Stimulated activated CD8-positive, alpha-beta memory T cell treated with anti-CD3 and anti-CD28 coated beads, Interleukin-15, amount 100 ng/mL, for 48 hours (primary cell): ENCODE measurements at regions not wholly inside any gene's neighbourhood (a gene's known extent, or its start where the extent isn't known, plus 50 kb on each side); places are given as distances from the start of the nearest gene placed in this dataset.

Experiments used
- DNase-seq, 2 donors: peaks; one replicate each; pipeline ENCODE4 v3.0.0-alpha.2; 2020; ENCODE audit warnings: low read depth in 2 of 2

DNA sequence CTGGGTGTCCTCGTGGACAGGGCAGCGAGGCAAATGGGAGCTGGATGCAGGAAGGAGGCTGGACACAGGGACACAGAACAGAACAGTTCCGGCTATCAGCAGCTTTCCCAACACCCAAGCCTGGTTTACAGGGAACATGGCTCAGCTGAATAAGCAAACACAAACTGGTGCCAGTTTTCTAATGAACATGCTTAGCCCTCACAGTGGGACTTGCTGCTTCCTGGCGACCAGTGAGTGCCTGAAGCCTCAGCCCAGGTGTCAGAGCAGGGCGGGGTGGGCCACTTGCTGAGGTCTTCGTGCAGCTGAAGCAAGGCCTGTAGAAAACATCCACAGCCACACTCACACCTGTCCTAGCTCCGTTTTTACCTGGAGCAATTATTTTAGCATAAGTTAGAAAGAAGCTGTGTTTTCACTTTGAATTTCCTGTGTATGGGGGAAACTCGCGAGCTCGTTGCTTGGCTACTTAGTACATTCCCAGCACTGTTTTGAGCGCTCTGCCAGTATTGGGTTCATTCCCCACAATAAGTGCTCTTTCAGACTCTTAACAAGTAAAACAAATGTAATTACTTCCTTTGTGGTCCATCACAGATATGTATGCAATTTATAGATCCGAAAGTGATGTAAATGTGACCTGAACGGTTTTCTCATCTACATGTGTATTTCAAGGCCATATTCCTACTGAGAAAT is 261.2 kb upstream of the SHH start:
- no peak for DNase-seq

DNA sequence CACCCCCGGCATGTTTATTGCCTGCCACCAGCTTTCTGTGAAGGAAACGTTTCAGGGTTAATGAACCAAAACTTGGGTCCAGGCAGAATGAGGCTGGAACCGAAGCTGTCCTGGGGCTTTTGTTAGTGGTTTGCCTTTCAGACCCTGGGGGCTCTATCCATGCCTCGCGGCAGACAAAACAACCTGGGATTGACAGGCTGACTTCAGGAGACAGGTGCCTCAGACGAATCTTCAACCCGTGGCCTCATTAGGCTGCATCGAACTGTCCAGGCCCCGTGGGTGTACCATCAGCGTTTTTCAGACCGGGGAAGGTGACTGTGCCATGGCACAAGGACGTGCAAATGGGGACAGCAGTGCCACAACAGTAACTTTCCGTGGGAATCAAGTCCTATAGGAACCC is 259.3 kb upstream of the SHH start:
- no peak for DNase-seq

DNA sequence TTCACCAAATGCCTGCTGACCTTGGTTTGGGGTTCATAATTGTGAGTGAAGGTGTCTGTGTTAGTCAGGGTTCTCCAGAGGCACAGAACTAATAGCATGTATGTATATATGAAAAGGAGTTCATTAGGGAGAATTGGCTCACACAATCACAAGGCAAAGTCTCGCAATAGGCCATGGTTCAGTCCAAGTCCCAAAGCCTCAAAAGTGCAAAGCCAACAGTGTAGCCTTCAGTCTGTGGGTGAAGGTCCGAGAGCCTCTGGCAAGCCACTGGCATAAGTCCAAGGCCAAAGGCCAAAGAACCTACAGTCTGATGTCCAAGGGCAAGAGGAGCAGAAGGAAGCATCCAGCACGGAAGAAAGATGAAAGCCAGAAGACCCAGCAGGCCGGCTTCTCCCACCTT is 257.6 kb upstream of the SHH start:
- no peak for DNase-seq

DNA sequence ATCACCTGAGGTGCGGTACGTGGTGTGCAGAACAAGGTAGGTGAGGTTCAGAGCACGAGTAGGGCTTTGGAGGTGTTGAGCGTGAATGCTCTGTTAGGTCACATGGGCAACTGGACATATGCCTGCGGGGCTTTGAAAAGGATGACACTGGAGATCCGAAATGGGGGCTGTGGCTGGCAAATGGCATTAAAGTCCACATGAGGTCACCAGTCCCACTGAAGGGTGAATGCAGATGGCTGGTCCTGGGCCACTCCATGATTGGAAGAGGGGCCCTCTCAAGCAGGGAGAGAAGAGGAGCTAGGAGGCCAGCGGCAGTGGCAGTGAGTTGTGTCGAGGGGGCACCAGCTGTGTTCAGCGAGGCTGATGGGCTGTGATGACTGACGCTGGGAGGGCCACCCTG is 254.9 kb upstream of the SHH start:
- DNase-seq, result no peak

DNA sequence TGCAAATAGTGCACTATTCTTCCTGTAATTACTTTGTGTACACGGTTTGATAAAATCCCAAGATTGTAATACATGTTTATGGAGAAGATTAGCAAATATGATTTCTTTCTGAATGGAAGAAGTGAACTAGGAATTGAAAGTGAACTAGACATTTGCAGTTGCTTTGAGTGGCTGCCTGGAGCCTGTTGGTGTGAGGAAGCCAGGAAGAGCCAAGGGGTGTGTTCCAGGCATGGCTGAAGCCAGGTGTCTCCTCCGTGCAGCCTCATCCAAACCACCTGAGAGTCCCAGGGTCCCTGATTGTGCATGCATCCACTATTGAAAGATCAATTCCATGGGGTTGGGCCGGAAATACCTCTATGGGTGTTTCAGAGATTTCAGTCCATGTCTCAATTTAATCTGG is 253.1 kb upstream of the SHH start:
- DNase-seq, result no peak

DNA sequence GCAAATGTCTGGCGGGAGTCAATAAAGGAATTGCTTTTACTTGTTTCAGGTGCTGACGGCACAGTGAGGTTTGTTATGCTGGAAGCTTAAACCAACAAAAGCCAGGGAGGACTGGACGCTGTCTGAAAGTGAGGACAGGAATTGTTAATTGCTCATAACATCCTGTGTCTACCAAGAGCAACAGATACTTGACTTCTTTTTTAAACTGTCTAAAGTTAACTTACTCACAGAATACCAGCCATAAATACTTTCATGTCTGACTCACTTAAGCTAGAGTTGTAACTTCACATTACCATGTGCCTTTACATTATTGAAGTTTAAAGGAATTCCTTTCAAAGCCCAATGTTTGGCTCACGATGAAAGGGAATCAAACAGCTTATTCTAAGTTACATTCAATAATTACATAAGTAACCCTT is 252.7 kb upstream of the SHH start:
- no peak for DNase-seq

DNA sequence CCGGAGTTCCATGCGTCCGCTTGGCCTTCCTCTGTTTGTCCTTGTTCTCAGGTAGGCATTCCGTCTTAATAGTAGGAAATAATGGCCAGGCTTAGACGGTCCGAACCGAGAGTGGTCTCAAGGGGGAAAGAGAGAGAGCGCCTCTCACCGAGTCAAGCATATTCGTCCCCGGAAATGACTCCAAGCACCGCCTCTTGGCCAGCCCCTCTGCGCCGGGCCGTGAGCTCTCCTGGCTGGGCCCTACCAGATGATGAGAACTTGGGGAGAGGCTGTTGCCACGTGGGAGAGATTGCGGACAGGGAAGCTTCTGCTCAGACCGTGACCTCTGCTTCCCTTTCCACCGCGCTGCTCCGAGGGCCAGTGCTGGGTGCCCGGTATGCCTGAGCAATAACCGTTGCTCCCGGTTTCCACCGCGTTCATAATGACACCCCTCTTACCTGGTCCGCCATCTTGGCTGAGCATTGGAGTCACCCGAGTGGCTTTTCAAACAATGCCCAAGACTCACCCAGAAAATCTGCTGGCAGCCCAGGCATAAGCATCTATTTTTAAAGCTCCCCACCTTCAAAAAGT is 251.1 kb upstream of the SHH start:
- no peak for DNase-seq

DNA sequence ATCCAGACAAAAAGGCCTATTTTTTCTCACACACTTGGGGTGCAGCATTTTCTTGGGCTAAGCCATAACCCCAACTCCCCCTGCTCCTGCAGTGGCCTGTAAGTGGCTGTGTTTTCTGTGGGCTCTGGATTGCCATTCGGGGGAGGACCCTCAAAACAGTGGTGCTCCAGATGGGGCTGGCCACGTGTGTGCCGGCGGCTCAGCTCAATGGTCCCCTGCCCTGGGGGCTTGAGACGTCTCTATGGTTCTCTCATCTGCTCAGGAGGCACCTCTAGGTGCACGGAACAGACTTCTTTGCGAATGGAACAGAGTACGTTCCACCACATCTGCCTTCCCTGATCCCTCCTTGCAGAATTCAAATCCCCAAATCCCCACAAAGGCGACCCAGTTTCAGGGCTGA is 250.0 kb upstream of the SHH start:
- DNase-seq, result no peak

DNA sequence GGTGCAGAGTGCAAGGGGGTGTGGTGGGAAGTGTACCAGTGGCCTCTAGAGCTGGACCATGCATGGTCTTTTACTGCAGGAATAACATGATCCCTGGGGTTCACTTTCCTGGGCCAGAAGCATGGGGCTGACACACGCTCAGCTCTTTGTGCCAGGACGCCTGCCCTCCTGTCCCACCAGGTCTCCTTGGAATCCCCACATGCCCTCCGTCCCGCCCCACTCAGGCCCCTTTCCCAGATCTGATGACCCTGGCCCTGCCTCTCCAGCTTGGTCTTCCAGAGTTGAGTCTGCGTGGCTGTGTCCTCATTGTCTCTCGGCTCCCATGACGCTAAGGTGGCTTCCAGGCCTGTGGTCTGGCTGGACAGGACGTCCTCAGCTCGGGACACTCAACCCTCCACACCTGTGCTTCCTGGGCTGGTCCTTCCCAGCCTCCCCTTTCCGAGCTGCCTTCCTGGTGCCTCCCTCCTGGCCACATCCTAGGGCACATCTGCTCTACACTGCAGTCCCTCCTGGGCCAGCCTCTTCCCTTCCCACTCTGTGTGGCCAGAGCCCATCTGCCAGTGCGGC is 249.5 kb upstream of the SHH start:
- no peak for DNase-seq

DNA sequence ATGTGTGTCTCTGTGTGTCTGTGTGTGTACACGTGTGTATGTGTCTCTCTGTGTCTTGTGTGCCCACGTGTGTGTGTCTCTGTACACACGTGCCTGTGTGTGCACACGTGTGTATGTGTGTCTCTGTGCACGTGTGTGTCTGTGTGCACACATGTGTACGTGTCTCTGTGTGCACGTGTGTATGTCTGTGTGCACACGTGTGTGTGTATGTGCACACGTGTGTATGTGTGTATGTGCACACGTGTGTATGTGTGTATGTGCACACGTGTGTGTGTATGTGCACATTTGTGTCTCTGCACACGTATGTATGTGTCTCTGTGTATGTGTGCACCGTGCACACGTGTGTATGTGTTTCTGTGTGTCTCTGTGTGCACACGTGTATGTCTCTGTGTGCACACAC is 248.7 kb upstream of the SHH start:
- DNase-seq, result no peak

DNA sequence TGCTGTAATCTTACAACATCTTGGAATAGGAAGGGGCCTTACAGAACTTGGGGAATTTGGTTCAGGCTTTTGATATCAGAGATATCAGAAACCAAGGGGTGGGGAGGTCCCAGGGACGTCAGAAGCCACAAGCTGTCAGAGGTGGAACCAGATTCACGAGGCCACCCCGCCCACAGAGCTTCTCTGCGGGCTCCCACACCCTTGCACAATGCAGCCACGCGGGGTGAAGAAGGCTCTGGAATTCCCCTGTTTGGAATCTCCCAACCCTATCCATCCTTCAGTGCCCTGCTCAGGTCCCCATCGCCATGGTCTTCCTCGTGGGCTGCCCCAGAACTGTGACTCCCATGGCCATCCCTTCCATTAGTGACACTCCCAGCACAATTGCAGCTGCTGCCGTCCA is 247.1 kb upstream of the SHH start:
- no peak for DNase-seq

DNA sequence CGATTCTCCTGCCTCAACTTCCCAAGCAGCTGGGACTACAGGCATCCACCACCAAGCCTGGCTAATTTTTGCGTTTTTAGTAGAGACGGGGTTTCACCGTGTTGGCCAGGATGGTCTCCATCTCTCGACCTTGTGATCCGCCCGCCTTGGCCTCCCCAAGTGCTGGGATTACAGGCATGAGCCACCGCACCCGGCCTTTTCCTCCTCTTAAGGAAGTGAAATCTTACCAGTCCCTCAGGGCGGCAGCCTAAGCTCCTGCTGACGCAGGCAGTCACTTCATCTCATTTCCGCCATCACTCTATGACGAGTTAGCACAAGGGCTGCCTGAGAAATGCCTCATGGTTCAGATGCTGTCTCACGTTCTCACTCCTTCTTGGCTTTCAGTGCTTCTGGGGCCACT is 246.0 kb upstream of the SHH start:
- DNase-seq, result no peak

DNA sequence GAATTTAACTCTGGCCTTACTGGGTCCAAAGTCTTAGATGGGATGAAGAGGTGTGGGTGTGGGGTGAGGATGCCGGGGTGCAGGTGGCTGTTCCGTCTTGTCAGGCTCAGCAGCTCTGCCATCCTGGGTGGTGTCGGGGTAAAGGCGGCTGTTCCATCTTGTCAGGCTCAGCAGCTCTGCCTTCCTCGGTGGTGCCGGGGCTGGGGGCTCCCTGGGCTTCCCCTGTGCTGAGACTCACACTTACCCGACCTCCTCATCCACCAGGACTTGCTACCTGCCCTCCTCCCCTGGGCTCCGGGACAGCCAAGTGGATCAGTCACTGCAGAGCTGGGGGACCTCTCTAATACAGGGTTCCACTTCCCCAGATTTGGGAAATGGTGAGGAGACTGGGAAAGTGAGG is 244.3 kb upstream of the SHH start:
- no peak for DNase-seq

DNA sequence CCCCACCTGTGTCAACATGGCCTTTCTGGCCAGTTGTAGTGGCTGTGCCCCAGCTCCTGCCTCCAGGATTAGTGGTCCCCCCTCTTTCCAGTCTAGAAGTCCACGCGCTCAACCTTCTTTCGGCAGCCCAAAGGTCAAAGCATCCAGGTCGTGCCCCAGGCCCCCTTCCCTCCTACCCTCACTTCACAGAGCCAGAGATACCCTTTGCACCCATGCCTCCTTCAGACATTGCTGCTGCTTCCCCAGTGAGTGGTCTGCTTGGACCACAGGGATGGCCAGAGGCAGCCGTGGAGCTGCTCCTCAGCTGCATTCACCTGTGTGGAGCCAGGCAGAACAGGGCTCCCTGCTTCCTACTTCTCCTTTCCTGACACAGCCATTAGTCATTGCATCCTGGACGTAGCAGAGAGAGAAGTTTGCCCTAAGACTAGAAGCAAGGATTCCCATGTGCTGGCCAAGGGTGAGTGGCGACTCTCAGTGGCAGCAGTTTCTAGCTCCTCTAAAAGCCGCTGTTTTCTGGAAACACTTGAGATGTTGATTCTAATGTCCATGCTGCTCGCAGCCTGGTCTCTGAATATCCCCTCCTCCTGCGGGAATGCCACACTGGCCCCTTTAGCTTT is 243.1 kb upstream of the SHH start:
- no peak for DNase-seq

DNA sequence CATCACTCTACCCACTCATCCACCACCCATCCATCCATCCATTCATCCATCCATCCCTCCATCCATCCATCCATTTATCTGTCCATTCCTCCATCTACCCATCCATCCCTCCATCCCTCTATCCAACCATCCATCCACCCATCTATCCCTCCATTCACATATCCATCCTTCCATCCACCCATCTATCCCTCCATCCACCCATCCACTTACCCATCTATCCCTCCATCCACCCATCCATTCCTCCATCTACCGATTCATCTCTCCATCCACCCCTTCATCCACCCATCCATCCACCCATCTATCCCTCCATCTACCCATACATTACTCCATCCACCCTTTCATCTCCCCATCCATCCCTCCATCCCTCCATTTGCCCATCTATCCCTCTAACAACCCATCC is 239.6 kb upstream of the SHH start:
- no peak for DNase-seq

DNA sequence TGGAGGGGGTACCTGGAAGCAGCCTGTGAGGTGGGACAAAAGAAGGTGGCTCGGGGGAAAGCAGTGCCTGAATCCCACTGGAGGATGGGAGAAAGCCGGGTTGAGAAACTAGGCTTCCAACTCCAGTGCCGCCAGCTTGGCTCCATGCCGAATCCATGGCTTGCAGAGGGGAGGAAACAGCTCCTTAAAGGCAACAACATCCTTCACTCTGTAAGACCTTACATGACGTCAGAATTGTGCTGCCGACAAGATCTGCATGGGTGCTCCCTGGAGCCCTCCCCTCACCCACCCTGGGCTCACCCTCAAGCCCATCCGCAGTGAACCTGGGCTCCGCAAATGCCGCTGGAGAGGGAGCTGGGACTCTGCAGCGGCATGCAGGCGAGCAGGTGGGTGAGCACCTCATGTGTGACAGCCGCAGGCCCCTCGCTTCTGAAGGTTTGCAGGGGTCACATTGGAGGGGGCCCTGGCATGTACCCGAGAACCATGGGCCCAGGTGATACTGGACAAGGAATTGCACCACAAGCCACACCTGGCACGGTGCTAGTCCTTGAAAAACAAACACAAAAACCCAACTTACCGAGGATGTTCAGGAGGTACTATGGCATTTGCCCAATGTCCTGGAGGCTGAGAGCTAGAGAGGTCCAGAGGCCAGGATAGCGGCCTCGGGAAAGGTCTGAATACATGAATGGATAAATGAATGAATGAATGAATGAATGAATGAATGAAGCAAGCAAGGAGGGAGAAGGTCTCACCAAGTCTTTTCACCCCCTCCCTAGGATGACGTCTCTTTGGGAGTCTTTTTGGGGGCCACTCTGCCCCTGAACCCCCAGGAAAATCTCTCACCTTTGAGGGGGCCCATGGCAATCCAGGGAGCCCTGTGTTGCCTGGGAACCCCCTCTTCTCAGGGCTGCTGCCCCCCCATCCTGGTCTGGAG is 238.6 kb upstream of the SHH start:
- DNase-seq, result no peak

DNA sequence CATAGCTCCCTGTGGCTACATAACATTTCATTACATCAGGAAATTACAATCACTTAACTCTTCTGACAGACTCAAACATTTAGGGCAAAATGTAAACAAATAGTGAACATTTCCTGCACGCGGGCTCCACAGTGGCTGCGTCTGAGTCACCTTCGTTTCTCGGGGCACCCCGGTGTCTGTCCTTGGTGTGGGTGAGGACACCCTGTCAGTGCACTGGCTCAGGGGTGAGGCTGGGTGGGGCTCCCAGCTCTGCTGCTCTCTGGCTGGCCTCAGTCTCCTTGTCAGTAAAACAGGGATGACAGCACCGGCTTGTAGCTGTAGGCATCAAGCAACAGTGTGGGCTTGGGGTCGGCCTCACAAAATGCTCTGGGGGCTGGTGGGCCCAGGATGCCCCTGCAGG is 237.1 kb upstream of the SHH start:
- DNase-seq, result no peak

DNA sequence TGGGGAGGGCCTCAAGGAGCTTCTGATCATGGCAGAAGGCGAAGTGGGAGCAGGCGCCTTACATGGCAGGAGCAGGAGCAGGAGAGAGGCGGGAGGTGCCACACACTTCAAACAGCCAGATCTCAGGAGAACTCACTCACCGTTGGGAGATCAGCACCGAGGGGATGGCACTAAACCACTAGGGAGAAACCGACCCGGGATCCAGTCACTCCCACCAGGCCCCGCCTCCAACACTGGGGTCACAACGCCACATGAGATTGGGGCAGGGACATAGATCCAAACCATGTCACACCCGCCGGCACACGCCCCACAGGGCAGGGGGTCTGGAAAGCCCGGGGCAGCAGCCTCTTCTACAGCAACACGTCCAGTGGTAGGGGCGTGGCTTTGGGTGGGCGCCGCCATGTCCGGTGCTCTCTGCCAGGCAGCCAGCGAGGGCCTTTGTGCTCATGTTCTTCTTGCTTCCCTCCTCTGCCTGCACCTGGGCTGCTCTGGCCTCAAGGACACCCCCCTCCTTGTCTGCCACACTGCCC is 233.8 kb upstream of the SHH start:
- DNase-seq, result no peak

DNA sequence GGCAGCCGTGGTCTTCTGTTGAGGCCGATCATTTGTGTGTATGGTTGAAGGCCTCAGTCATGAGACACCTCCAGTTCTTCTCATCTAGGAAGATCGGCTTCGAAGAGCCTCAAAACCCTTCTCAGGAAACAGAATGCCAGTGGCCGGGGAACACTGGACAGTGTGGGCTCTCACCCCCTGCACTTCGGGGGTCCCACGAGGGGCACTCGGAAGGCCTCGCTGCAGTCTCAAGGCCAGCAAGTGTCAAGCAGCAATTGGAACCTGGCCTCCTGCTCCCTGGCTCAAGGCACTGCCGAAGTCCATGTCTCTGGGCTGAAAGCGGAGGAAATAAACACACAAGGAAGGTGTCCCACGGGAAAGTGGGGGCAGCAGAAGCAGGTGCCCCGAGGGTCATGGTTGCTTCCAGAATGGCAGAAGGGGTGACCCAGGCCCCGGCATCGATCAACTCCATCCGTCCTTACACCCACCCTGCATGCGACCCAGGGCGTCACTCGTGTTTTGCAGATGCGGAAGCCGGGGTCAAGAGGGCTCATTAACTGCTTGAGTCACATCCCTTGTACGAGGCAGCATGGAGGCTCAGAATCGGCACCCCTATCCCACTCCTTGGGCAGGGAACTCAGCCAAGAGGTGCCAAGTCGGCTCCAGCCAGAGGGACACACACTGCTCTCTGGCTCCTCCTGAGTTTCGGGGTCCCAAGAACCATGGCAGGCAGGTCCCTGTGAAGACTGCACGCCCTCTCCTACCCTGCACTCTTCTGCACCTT is 231.3 kb upstream of the SHH start:
- DNase-seq, result no peak

DNA sequence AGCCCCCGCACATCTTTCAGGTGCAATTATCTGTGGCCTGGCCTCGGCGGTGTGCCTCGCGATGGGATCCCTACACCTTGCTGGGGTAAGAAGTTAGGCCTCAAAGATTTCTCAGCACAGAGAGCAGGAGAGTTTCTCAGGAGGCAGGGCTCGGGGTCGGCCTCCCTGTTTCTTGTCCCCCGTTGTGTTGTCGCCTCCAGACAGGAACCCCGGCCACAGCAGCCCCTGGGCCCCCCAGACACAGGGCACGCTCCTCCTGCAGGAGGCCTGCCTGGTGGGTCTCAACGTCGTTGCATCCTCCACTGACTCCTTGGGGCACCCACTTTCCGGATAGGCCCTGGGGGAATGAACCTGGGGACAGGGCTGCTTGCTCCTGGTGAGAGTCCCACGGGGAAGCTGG is 229.1 kb upstream of the SHH start:
- DNase-seq, result no peak

DNA sequence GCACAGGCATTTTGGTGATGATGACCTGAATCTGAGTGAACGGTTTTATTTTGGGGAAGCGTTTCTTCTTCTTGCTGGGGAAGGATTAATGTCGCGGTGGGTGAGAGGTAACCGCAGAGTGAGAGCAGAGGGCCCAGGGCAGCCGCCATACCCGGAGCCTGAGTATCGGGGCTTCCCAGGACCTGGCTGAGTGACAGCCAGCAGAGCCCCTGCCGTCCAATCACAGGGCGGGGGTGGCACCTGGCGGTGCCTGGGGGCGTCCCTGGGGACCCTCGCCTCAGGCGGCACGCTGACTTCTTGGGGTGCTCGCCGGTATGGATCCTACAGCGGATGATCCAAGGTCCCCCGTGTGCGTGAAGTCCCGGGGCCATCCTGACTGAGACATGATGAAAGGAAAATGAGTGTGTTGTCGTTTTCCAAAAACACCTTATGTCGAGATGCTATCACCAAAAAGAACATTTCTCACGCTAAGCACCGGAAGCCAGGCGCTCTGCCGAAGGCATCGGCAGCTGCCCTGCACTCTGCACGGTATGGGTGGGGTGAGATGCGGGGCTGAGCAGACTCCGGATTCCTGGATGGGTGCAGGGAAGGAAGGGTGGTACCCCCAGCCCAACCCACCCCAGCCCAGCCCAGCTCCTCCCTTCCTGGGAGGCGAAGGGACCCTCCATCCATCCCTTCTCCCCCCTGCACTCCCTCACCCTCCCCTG is 227.9 kb upstream of the SHH start:
- no peak for DNase-seq
